IPS DF 19.7 (cell line): ENCODE measurements at regions not wholly inside any gene's neighbourhood (a gene's known extent, or its start where the extent isn't known, plus 50 kb on each side); places are given as distances from the start of the nearest gene placed in this dataset.
"Not testable (repeated sequence)": the region's sequence is repeated elsewhere in the genome, so short reads cannot be mapped to it uniquely, and the experiment has no call there.

Experiments
- DNase-seq: peaks from one replicate; pipeline ENCODE4 v3.0.0-alpha.2; 2013; ENCODE audit warnings: low read depth, low spot score

- no peak for DNase-seq
These were observed 216.9 kb upstream of the PLPPR1 start for GRCh38 chr9:100811643-100812042.

- DNase-seq = no peak
These were observed 214.7 kb upstream of the PLPPR1 start for GRCh38 chr9:100813871-100814270.

DNA sequence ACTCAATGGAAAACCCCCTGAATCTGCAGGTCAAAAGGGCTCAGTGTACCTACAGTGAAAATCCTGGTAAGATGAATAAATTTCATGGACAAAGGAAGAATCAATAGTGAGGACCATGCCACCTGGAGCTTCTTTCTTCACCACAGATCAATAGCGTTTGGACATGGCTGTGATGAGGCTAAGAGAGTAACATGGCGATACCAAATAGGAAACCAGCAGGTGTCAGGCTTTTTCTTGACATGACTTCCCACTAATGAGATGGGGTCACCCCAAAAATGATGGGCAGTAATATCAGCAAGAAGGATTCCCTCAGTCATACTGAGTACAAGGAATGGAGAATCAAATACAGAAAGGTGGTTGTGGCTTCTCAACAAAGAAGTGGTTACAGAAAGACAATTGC, 208.5 kb upstream of the PLPPR1 start:
- DNase-seq = no peak

- not testable (repeated sequence) for DNase-seq
These were observed 195.5 kb upstream of the PLPPR1 start for GRCh38 chr9:100833035-100833434.

DNA sequence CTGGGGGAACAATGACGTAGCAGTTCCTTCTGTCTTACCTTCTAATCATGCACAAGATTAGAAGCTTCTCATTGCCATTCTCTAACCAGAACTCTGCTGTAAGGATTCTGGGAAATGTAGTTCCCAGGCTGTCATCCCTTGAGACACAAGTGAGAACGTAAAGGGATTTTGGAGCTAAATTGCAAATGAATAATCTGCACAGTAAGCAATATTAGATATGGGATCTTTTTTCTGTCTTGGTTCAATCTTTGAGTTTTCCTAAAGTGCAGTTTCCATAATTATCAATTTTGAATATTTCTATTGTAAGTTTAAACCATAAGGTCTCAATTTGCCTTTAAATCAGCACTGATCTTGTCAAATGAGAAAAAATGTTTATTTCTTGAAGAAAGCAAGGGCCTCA, 189.7 kb upstream of the PLPPR1 start:
- no peak for DNase-seq

DNA sequence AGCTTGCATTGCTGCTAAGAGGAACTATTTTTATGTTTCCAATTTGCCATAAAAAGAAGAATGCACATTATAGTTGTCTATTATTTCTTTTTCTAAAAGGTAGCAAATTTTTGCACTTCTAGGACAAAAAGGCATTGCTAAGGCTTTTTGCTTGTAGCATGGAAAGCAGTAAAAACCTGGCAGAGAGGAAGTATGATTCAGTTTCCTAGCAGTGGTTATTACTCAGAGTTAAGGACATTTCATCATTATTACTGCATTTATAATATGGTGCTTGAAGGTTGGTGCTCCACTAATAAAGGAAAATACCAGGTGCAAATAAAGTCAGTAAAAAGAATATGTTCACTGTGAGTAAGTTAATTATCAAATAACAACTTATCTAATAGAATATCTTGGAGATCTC, 179.8 kb upstream of the PLPPR1 start:
- DNase-seq = no peak

- no peak for DNase-seq
These were observed 176.4 kb upstream of the PLPPR1 start for GRCh38 chr9:100852088-100852487.

DNA sequence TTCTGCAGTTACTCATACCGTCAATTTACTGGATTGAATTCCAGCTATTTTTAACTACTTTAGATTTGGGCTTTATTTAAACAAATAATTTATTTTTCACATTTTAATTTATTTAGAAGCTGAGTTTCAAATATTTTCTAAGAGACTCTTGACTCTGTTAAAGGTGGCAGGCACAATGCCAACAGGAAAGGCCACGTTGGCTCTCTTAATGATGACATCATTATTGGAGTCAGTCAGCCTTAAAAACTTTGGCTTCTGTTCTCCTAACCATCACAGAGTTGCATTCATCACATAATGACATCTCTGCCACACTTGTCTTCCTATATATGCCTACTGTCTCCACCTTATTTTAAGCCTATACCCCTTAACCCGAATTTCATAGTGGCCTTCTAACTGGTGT, 172.3 kb upstream of the PLPPR1 start:
- no peak for DNase-seq

GRCh38 chr9:100865111-100865510, 163.4 kb upstream of the PLPPR1 start:
- DNase-seq = no peak

GRCh38 chr9:100865648-100866047, 162.9 kb upstream of the PLPPR1 start:
- DNase-seq = no peak

DNA sequence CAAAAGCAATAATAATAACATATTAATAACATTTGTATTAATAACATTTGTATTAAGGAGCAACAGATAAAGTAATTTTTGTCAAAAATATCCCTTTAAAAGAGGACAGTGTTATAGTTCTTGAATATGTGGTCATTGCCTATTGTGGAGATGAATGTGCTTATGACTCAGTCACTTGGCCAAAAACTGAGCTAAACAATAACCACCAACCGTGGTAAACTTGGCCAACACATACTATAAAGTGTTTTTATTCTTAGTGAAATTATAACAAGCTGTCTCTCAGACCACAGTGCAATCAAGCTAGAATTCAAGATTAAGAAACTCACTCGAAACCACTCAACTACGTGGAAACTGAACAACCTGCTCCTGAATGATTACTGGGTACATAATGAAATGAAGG, 159.2 kb upstream of the PLPPR1 start:
- DNase-seq = no peak

- no peak for DNase-seq
These were observed 148.6 kb upstream of the PLPPR1 start for GRCh38 chr9:100879884-100880283.

- no peak for DNase-seq
These were observed 148.2 kb upstream of the PLPPR1 start for GRCh38 chr9:100880284-100880683.

DNA sequence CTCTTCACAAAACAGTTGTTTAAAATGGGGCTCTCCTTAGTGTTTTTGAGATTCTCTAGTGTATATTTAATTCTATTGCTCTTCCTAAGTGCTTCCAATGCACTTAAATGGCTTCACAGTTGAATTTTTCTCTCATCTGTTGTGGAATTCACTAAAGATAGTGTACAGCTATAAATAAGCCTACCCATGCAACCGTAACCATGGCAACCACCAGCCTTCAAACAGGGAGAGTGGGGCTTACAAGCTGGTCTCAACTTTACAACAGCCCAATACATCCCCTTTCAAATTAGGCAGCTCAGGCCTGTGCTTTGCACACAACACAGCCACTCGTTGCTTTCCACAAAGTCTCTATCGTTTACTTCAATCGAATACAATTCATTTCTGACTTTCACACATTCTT, 144.0 kb upstream of the PLPPR1 start:
- no peak for DNase-seq

- no peak for DNase-seq
These were observed 138.2 kb upstream of the PLPPR1 start for GRCh38 chr9:100890321-100890720.

GRCh38 chr9:100911273-100911672, 117.3 kb upstream of the PLPPR1 start:
- DNase-seq = no peak

GRCh38 chr9:100913257-100913656, 115.3 kb upstream of the PLPPR1 start:
- no peak for DNase-seq

GRCh38 chr9:100914266-100914665, 114.3 kb upstream of the PLPPR1 start:
- no peak for DNase-seq

GRCh38 chr9:100919506-100919905, 109.0 kb upstream of the PLPPR1 start:
- DNase-seq = no peak

DNA sequence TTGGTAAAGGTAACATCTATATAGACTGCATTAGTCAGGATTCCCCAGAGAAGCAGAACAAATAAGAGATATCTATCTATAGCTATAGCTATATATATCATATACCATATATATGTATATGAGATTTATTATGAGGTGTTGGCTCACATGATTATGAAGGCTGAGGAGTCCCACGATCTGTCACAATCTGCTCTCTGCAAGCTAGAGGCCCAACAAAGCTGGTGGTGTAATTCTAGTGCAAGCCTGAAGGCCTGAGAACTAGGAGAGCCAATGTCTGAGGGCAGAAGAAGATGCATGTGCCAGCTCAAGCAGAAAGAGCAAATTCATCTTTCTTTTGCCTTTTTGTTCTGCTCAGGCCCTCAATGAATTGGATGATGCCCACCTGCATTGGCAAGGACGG, 102.2 kb upstream of the PLPPR1 start:
- no peak for DNase-seq

DNA sequence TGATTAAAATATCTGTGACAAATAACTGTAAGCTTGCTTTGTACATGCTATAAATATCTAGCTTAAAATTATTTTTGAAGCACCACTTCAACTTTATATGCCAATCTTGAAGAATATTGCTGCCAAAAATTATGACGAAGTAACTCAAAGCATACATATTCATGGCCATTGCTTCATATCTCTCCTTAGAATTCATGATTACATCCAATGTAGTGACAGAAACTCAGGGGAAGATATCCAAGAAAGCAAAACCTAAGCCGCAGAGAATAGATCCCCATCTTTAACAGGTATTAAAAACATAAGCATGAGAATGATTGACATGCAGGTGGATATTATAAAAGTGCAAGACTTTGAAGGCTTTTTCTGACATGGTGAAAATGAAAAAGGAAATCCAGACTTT, 100.8 kb upstream of the PLPPR1 start:
- no peak for DNase-seq

GRCh38 chr9:100933656-100934055, 94.9 kb upstream of the PLPPR1 start:
- no peak for DNase-seq

GRCh38 chr9:100937382-100937781, 91.1 kb upstream of the PLPPR1 start:
- no peak for DNase-seq

GRCh38 chr9:100938507-100938906, 90.0 kb upstream of the PLPPR1 start:
- no peak for DNase-seq

GRCh38 chr9:100939636-100940035, 88.9 kb upstream of the PLPPR1 start:
- no peak for DNase-seq
